ENCODE measurements at regions not wholly inside any gene's neighbourhood (a gene's known extent, or its start where the extent isn't known, plus 50 kb on each side); places are given as distances from the start of the nearest gene placed in this dataset.

GRCh38 chr16:85416228-85417109 lies 196.7 kb upstream of the GSE1 start:
- intact Hi-C loops (cut with micrococcal nuclease; ENCODE audit: unreplicated experiment), result no loop called here
- H3K9ac ChIP-seq (ENCODE audit: insufficient read depth, low read depth, low read length), result no peak overlapping the region
- peaks cover 3% of the 10 kb centered on the region; the same call in 1 of the 2 replicates for H4K20me1 ChIP-seq (ENCODE audit: insufficient read depth, low read length)
- no peak overlapping the region for H3K27ac ChIP-seq (ENCODE audit: extremely low read length, insufficient read depth, low read length)
- BruUV-seq (replicated peaks), result no TSS peak
- H3K36me3 ChIP-seq (replicated peaks in 1 of 2; ENCODE audit: control insufficient read depth in 1 of 2, insufficient read depth in 2 of 2, low read length in 2 of 2), result no peaks in the 10 kb centered on the region
- H3K4me1 ChIP-seq (ENCODE audit: insufficient read depth, low read length), result peaks cover 22% of the 10 kb centered on the region
- ChIA-PET POLR2A (interaction anchor here (0.8 to 1.0 kb wide), 3 partner anchors 108 to 136 kb away, joined by 3 to 4 read pairs (median 3); no protein-coding TSS in a partner anchor), CTCF (ENCODE audit: low intra/inter-chr PET ratio, low total read pairs) (interaction anchor here (1.2 to 1.5 kb wide), 2 partner anchors 146 to 147 kb away, joined by 3 read pairs; no protein-coding TSS in a partner anchor)
- in situ Hi-C loops (cut with HindIII; ENCODE audit: extremely low pct_ligation_motif_present, low pct_unique_long_range_greater_than_20kb), result no loop called here
- FAIRE-seq (peak; percentile 59), DNase-seq (ENCODE audit: low spot score) (peak; percentile 61), ATAC-seq (peak; percentile 68)
- H3K27me3 ChIP-seq (ENCODE audit: control insufficient read depth in 1 of 2, insufficient read depth in 2 of 2, low read length in 2 of 2), result peaks cover 0 to 3% of the 10 kb centered on the region in 2 experiments; a peak in 1 of 5 replicates
- no peaks in the 10 kb centered on the region for H3K79me2 ChIP-seq (ENCODE audit: insufficient read depth, low read length)
- H3K9me3 ChIP-seq (ENCODE audit: low read length), result no peaks in the 10 kb centered on the region
- H3K4me3 ChIP-seq (replicated peaks in 1 of 3; ENCODE audit: insufficient read depth in 1 of 3, low read depth in 2 of 3, low read length in 3 of 3), result peak overlapping the region in 1 of 3 experiments; percentile 43; a peak in 1 of 6 replicates
- H3K4me2 ChIP-seq (ENCODE audit: low read depth, low read length), result peak overlapping the region; percentile 37
- H2AFZ ChIP-seq (ENCODE audit: low read length), result no peak overlapping the region
- WGBS (ENCODE audit: low lambda C conversion rate), result 65% methylated on average over 18 of the region's 24 CpGs
- TF ChIP-seq ATF5 (CRISPR knock-in tag; IDR thresholded peaks at IDR 0.05; ENCODE audit: low read depth), result no peak
- TF ChIP-seq SRSF1 (optimal IDR thresholded peaks at IDR 0.05; ENCODE audit: low read depth, low read length), result no peak
- TF ChIP-seq JARID2 (CRISPR knock-in tag; IDR thresholded peaks at IDR 0.05; ENCODE audit: insufficient replicate concordance), result no peak
- TF ChIP-seq ISL2 (CRISPR knock-in tag; IDR thresholded peaks at IDR 0.05), result no peak
- no peak for TF ChIP-seq AKNA (CRISPR knock-in tag; IDR thresholded peaks at IDR 0.05; ENCODE audit: borderline replicate concordance)
- no peak for TF ChIP-seq ZFP62 (CRISPR knock-in tag; IDR thresholded peaks at IDR 0.05)
- no peak for TF ChIP-seq SOX5 (CRISPR knock-in tag; IDR thresholded peaks at IDR 0.05; ENCODE audit: borderline replicate concordance)
- TF ChIP-seq ZNF704 (CRISPR knock-in tag; IDR thresholded peaks at IDR 0.05; ENCODE audit: borderline replicate concordance), result no peak
- TF ChIP-seq FOXJ3 (CRISPR knock-in tag; IDR thresholded peaks at IDR 0.05; ENCODE audit: borderline replicate concordance), result no peak
- TF ChIP-seq HNF1B (CRISPR knock-in tag; IDR thresholded peaks at IDR 0.05), result no peak; the same call in 1 of the 2 replicates
- no peak for TF ChIP-seq TSC22D2 (CRISPR knock-in tag; IDR thresholded peaks at IDR 0.05; ENCODE audit: borderline replicate concordance)
- TF ChIP-seq HIC2 (CRISPR knock-in tag; IDR thresholded peaks at IDR 0.05; ENCODE audit: low read depth), result no peak
